ENCODE measurements at regions not wholly inside any gene's neighbourhood (a gene's known extent, or its start where the extent isn't known, plus 50 kb on each side); places are given as distances from the start of the nearest gene placed in this dataset.
"Not testable (repeated sequence)": the region's sequence is repeated elsewhere in the genome, so short reads cannot be mapped to it uniquely, and the experiment has no call there.

DNA sequence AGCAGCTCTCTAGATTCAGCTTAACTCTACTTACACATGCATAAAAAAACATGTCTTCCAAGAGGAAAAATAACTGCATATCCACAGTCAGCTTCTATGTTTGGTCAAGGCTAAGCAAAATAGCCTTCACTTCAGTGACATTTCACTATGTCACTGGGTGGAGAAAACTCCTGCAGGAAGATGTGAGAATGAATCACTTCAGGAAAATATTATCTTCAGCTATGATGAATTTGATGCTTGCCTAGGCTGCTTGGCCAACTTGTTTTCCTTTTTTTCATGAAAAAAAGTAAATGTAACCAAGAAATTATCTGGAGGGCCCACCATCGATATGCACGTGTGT is 143.0 kb upstream of the ZNF608 start:
- no peaks in the 10 kb centered on the region for H3K9me3 ChIP-seq
- TF ChIP-seq EP300 (IDR thresholded peaks at IDR 0.05) (no peak), POLR2AphosphoS5 (IDR thresholded peaks at IDR 0.05) (no peak), POLR2A (IDR thresholded peaks at IDR 0.05; ENCODE audit: low read depth) (no peak)
- TF ChIP-seq, protein P1, sequence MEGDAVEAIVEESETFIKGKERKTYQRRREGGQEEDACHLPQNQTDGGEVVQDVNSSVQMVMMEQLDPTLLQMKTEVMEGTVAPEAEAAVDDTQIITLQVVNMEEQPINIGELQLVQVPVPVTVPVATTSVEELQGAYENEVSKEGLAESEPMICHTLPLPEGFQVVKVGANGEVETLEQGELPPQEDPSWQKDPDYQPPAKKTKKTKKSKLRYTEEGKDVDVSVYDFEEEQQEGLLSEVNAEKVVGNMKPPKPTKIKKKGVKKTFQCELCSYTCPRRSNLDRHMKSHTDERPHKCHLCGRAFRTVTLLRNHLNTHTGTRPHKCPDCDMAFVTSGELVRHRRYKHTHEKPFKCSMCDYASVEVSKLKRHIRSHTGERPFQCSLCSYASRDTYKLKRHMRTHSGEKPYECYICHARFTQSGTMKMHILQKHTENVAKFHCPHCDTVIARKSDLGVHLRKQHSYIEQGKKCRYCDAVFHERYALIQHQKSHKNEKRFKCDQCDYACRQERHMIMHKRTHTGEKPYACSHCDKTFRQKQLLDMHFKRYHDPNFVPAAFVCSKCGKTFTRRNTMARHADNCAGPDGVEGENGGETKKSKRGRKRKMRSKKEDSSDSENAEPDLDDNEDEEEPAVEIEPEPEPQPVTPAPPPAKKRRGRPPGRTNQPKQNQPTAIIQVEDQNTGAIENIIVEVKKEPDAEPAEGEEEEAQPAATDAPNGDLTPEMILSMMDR (IDR thresholded peaks at IDR 0.05), result no peak
- no peak for DNase-seq (ENCODE audit: extremely low spot score)
- peaks cover 0 to 16% (median 14%) of the 10 kb centered on the region in 4 donors for H3K4me1 ChIP-seq
- WGBS, result 66% methylated on average over 2 of the region's 2 CpGs
- H3K4me3 ChIP-seq, result no peak overlapping the region
- no peaks in the 10 kb centered on the region for H3K36me3 ChIP-seq
- no peak overlapping the region for H3K27ac ChIP-seq (replicated peaks in 1 of 4)
- no peaks in the 10 kb centered on the region for H3K27me3 ChIP-seq
- intact Hi-C loops (cut with DNase I), result no loop called here

DNA sequence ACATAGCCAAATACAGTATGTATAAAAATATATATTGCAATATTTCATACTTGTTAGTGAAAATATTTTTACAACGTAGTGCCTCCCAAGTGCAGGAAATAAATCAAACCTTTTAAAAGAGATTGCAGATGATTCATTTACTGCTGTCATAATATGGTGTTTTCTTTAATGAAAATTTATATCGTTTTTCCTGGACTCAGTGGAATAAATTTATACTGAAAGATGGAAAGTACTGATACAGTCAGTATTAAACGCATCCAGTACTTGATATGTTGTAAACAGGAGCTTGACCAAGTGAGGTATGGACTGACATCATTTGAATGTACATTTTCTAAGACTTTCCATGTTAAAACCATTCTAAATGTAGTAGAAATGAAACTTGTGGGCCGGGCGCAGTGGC is 143.4 kb upstream of the ZNF608 start:
- Histone ChIP-seq H3K27me3 (no peaks in the 10 kb centered on the region), H3K9me3 (no peaks in the 10 kb centered on the region), H3K4me1 (peaks cover 0 to 19% (median 14%) of the 10 kb centered on the region in 4 donors), H3K27ac (replicated peaks in 1 of 4) (no peak overlapping the region), H3K36me3 (no peaks in the 10 kb centered on the region), H3K4me3 (no peak overlapping the region)
- TF ChIP-seq POLR2AphosphoS5 (IDR thresholded peaks at IDR 0.05), result no peak
- no peak for TF ChIP-seq EP300 (IDR thresholded peaks at IDR 0.05)
- TF ChIP-seq, protein P1 (IDR thresholded peaks at IDR 0.05), result no peak
- TF ChIP-seq POLR2A (IDR thresholded peaks at IDR 0.05; ENCODE audit: low read depth), result no peak
- DNase-seq (ENCODE audit: extremely low spot score), result no peak
- 66% methylated on average over 5 of the region's 5 CpGs for WGBS
- intact Hi-C loops (cut with DNase I), result no loop called here

DNA sequence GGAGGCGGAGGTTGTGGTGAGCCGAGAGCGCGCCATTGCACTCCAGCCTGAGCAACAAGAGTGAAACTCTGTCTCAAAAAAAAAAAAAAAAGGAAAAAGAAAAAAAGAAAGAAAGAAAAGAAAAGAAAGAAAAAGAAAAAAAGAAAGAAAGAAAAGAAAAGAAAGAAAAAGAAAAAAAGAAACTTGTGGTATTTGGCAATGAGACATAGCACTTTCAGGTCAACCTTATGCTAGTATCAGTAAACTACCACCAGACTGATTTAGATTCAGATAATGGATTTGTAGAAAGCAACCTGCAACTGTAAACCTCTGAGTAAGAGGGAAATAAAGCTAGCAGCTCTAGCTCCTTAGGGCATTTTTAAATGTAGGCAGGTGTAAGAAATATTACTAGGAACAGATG is 144.0 kb upstream of the ZNF608 start:
- DNase-seq (ENCODE audit: extremely low spot score); H3K27ac ChIP-seq (replicated peaks in 1 of 4); H3K27me3 ChIP-seq; H3K4me3 ChIP-seq; intact Hi-C loops (cut with DNase I); H3K9me3 ChIP-seq; H3K36me3 ChIP-seq: not testable (repeated sequence)
- H3K4me1 ChIP-seq, result peaks cover 0 to 20% (median 14%) of the 10 kb centered on the region in 4 donors
- WGBS, result 98% methylated on average over 4 of the region's 4 CpGs

DNA sequence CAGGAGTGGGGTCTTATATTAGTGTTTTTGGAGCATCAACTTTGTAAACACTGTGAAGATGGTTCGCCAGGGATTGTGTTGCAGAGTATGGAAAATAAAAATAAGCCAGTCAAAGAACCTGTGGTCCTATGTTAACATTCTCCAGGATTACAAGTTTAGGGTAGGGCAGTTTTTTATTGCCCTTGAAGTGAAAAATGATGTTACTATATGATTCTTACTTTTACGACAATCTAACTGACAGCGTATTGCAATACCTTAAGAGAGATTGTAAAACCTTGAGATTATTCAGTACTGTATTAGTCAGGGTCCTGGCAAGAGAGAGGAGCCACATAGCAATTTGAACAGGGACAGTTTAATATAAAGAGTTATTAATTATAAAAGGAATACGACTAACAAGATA is 144.7 kb upstream of the ZNF608 start:
- Histone ChIP-seq H3K27ac (replicated peaks in 1 of 4) (no peak overlapping the region), H3K36me3 (no peaks in the 10 kb centered on the region), H3K27me3 (no peaks in the 10 kb centered on the region), H3K9me3 (no peaks in the 10 kb centered on the region), H3K4me3 (no peak overlapping the region), H3K4me1 (peaks cover 0 to 20% (median 14%) of the 10 kb centered on the region in 4 donors)
- 94% methylated on average over 4 of the region's 4 CpGs for WGBS
- TF ChIP-seq EP300 (IDR thresholded peaks at IDR 0.05) (no peak), POLR2A (IDR thresholded peaks at IDR 0.05; ENCODE audit: low read depth) (no peak), POLR2AphosphoS5 (IDR thresholded peaks at IDR 0.05) (no peak)
- TF ChIP-seq, protein P1 (IDR thresholded peaks at IDR 0.05), result no peak
- intact Hi-C loops (cut with DNase I), result no loop called here
- no peak for DNase-seq (ENCODE audit: extremely low spot score)

DNA sequence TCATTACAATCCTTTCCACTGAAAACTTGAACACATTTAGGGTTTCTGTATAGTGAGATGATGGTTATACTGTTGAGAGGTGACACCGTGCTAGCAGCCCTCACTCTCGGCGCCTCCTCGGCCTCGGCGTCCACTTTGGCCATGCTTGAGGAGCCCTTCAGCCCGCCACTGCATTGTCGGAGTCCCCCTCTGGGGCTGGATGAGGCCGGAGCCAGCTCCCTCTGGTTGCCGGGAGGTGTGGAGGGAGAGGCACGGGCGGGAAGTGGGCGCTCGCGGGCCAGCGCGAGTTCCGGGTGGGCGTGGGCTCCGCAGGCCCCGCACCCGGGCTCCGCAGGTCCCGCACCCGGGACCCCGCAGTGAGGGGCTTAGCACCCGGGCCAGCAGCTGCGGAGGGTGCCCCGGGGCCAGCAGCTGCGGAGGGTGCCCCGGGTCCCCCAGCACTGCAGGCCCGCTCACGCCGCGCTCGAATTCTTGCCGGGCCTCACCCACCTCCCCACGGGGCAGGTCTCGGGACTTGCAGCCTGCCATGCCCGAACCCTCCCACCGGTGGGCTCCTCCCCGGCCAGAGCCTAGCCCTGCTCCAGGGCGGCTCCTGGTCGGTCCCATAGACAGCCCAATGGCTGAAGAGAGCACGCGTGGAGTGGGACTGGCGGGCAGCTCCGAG is 145.9 kb upstream of the ZNF608 start:
- no peak overlapping the region for H3K27ac ChIP-seq (replicated peaks in 1 of 4)
- intact Hi-C loops (cut with DNase I), result no loop called here

DNA sequence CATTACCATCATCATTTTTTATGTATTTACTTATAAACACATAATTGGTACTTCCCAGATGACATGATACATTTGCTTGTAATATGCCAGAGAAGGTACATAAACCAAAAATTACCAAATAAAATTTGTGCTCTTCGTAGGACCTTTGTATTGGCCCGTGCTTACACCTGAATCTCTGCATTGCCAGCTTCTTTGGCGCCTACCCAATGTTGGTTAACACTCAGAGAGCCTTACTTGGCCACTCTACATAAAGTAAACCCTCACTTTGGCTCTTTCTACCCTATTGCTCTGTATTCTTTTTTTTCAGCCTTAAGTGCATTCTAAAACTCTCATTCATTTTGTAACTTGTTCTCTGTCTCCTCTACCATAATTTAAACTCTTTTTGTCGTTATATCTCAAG is 148.1 kb upstream of the ZNF608 start:
- Histone ChIP-seq H3K36me3 (no peaks in the 10 kb centered on the region), H3K27me3 (no peaks in the 10 kb centered on the region), H3K4me3 (no peak overlapping the region), H3K27ac (replicated peaks in 1 of 4) (no peak overlapping the region), H3K4me1 (peaks cover 0 to 6% (median 1%) of the 10 kb centered on the region in 4 donors), H3K9me3 (no peaks in the 10 kb centered on the region)
- 85% methylated on average over 4 of the region's 4 CpGs for WGBS
- no peak for DNase-seq (ENCODE audit: extremely low spot score)
- TF ChIP-seq EP300 (IDR thresholded peaks at IDR 0.05), result no peak
- no peak for TF ChIP-seq POLR2AphosphoS5 (IDR thresholded peaks at IDR 0.05)
- TF ChIP-seq POLR2A (IDR thresholded peaks at IDR 0.05; ENCODE audit: low read depth), result no peak
- TF ChIP-seq, protein P1 (IDR thresholded peaks at IDR 0.05), result no peak
- intact Hi-C loops (cut with DNase I), result no loop called here

More for the DNA sequence above, 145.9 kb upstream of the ZNF608 start:
- Histone ChIP-seq H3K4me3 (no peak overlapping the region), H3K4me1 (peaks cover 0 to 20% (median 14%) of the 10 kb centered on the region in 4 donors), H3K27me3 (no peaks in the 10 kb centered on the region), H3K36me3 (no peaks in the 10 kb centered on the region), H3K9me3 (no peaks in the 10 kb centered on the region)
- DNase-seq (ENCODE audit: extremely low spot score), result no peak
- WGBS, result over 99% methylated on average over 10 of the region's 48 CpGs
- TF ChIP-seq EP300 (IDR thresholded peaks at IDR 0.05) (no peak), POLR2AphosphoS5 (IDR thresholded peaks at IDR 0.05) (no peak)

Data from esophagus muscularis mucosa (tissue), 4 donors.